ENCODE measurements at regions not wholly inside any gene's neighbourhood (a gene's known extent, or its start where the extent isn't known, plus 50 kb on each side); places are given as distances from the start of the nearest gene placed in this dataset.

DNA sequence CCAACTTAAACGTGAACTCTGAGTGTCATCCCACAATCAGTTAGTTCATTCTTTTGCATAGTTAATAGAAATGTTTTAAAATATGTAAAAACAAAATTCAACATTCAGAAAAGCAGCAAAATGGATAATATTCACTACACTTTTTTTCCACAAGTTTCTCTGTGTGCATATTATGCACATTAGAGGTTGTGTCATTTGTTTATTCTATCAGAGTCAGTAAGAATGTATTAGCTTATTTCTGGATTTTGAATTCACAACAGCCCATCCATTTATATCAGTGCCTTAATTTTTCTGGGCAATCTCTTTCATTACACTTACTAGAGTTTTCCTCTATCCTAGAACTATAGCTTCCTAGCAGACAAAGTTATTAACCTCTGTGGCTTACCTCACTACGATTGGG is 432.7 kb upstream of the SEMA3A start:
- H3K4me2 ChIP-seq (ENCODE audit: insufficient read depth, low read length, poor library complexity, severe bottlenecking): no peak overlapping the region
- no peak overlapping the region for H3K9ac ChIP-seq (ENCODE audit: low read depth, low read length, poor library complexity)
- no peak overlapping the region for H2BK120ac ChIP-seq (ENCODE audit: low read depth, low read length)
- H2BK12ac ChIP-seq (ENCODE audit: low read length): no peak overlapping the region
- no peaks in the 10 kb centered on the region for H3K4me1 ChIP-seq (ENCODE audit: control insufficient read depth in 2 of 2, insufficient read depth in 1 of 2, low read depth in 1 of 2, low read length in 2 of 2)
- no peak overlapping the region for H3K4me3 ChIP-seq (ENCODE audit: low read length in 2 of 2)
- H3K36me3 ChIP-seq (replicated peaks in 1 of 2; ENCODE audit: control insufficient read depth in 2 of 2, insufficient read depth in 2 of 2, low read length in 2 of 2): no peaks in the 10 kb centered on the region
- H3K27ac ChIP-seq (replicated peaks; ENCODE audit: low read length): no peak overlapping the region
- H3K14ac ChIP-seq (ENCODE audit: low read length): no peak overlapping the region
- H3K27me3 ChIP-seq (ENCODE audit: control insufficient read depth in 3 of 3, insufficient read depth in 3 of 3, low read depth in 1 of 3, low read length in 3 of 3): no peaks in the 10 kb centered on the region
- no peak overlapping the region for H4K91ac ChIP-seq (ENCODE audit: low read depth, low read length, poor library complexity)
- H3K9me3 ChIP-seq (replicated peaks in 1 of 2; ENCODE audit: control insufficient read depth in 2 of 2, insufficient read depth in 1 of 2, low read depth in 1 of 2, low read length in 2 of 2): peaks cover 2 to 9% of the 10 kb centered on the region in 2 donors
- WGBS, 2 donors (ENCODE audit: extremely low coverage in 2 of 2, insufficient read length in 2 of 2, insufficient replicate concordance in 1 of 2): no CpG with 5 or more reads among the region's 2 CpGs
- H4K8ac ChIP-seq (ENCODE audit: low read depth, low read length): no peak overlapping the region
- no peak overlapping the region for H3K18ac ChIP-seq (ENCODE audit: low read length)
- H2AK5ac ChIP-seq (ENCODE audit: low read depth, low read length): no peak overlapping the region
- H2AFZ ChIP-seq (ENCODE audit: low read length): no peak overlapping the region
- no peak overlapping the region for H2BK5ac ChIP-seq (ENCODE audit: low read length)
- DNase-seq (ENCODE audit: low spot score): no peak
- H3K4ac ChIP-seq (ENCODE audit: low read length): no peak overlapping the region
- no peak overlapping the region for H2BK15ac ChIP-seq (ENCODE audit: low read length)
- no peaks in the 10 kb centered on the region for H3K79me1 ChIP-seq (ENCODE audit: low read depth, low read length)
- no peak overlapping the region for H3K23ac ChIP-seq (ENCODE audit: low read depth, low read length, poor library complexity)

DNA sequence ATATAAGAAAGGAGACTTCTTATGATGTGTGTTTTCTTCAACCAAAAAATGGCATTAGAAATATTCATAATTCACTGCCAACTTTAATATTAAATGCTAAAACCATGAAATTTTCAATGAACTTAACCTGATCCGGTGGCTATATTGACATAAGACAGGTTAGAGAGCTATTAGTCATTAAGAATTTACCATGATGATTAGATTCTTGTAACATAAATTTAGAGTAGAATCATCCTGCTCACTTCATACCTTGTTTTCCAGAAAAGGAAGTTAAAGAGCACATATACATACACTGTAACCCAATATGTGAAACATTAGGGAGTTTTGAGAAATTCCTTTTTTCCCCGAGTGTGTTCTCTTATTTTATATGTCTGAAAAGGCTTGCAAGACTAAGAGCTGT is 430.3 kb upstream of the SEMA3A start:
- no peak overlapping the region for H3K14ac ChIP-seq (ENCODE audit: low read length)
- H3K79me1 ChIP-seq (ENCODE audit: low read depth, low read length): no peaks in the 10 kb centered on the region
- H3K18ac ChIP-seq (ENCODE audit: low read length): no peak overlapping the region
- no peak overlapping the region for H4K91ac ChIP-seq (ENCODE audit: low read depth, low read length, poor library complexity)
- H2BK15ac ChIP-seq (ENCODE audit: low read length): no peak overlapping the region
- no peaks in the 10 kb centered on the region for H3K9me3 ChIP-seq (replicated peaks in 1 of 2; ENCODE audit: control insufficient read depth in 2 of 2, insufficient read depth in 1 of 2, low read depth in 1 of 2, low read length in 2 of 2)
- no peak overlapping the region for H2BK5ac ChIP-seq (ENCODE audit: low read length)
- WGBS, 2 donors (ENCODE audit: extremely low coverage in 2 of 2, insufficient read length in 2 of 2, insufficient replicate concordance in 1 of 2): no CpG with 5 or more reads among the region's 2 CpGs
- H3K9ac ChIP-seq (ENCODE audit: low read depth, low read length, poor library complexity): no peak overlapping the region
- no peak overlapping the region for H3K4me3 ChIP-seq (ENCODE audit: low read length in 2 of 2)
- no peak overlapping the region for H2BK12ac ChIP-seq (ENCODE audit: low read length)
- no peak overlapping the region for H3K4ac ChIP-seq (ENCODE audit: low read length)
- H3K36me3 ChIP-seq (replicated peaks in 1 of 2; ENCODE audit: control insufficient read depth in 2 of 2, insufficient read depth in 2 of 2, low read length in 2 of 2): no peaks in the 10 kb centered on the region
- no peak overlapping the region for H2AFZ ChIP-seq (ENCODE audit: low read length)
- no peak overlapping the region for H4K8ac ChIP-seq (ENCODE audit: low read depth, low read length)
- H2AK5ac ChIP-seq (ENCODE audit: low read depth, low read length): no peak overlapping the region
- no peak overlapping the region for H2BK120ac ChIP-seq (ENCODE audit: low read depth, low read length)
- H3K27ac ChIP-seq (replicated peaks; ENCODE audit: low read length): no peak overlapping the region
- no peaks in the 10 kb centered on the region for H3K27me3 ChIP-seq (ENCODE audit: control insufficient read depth in 3 of 3, insufficient read depth in 3 of 3, low read depth in 1 of 3, low read length in 3 of 3)
- no peak overlapping the region for H3K4me2 ChIP-seq (ENCODE audit: insufficient read depth, low read length, poor library complexity, severe bottlenecking)
- DNase-seq (ENCODE audit: low spot score): no peak
- H3K4me1 ChIP-seq (ENCODE audit: control insufficient read depth in 2 of 2, insufficient read depth in 1 of 2, low read depth in 1 of 2, low read length in 2 of 2): no peaks in the 10 kb centered on the region
- H3K23ac ChIP-seq (ENCODE audit: low read depth, low read length, poor library complexity): no peak overlapping the region

GRCh38 chr7:84624527-84624926 is 429.9 kb upstream of the SEMA3A start:
- no peak overlapping the region for H4K91ac ChIP-seq (ENCODE audit: low read depth, low read length, poor library complexity)
- no peak overlapping the region for H3K9ac ChIP-seq (ENCODE audit: low read depth, low read length, poor library complexity)
- no peak overlapping the region for H2BK120ac ChIP-seq (ENCODE audit: low read depth, low read length)
- no peak overlapping the region for H2BK12ac ChIP-seq (ENCODE audit: low read length)
- no peak overlapping the region for H3K14ac ChIP-seq (ENCODE audit: low read length)
- DNase-seq (ENCODE audit: low spot score): no peak
- H3K27ac ChIP-seq (replicated peaks; ENCODE audit: low read length): no peak overlapping the region
- H3K36me3 ChIP-seq (replicated peaks in 1 of 2; ENCODE audit: control insufficient read depth in 2 of 2, insufficient read depth in 2 of 2, low read length in 2 of 2): no peaks in the 10 kb centered on the region
- no peak overlapping the region for H3K4me2 ChIP-seq (ENCODE audit: insufficient read depth, low read length, poor library complexity, severe bottlenecking)
- no peak overlapping the region for H3K4ac ChIP-seq (ENCODE audit: low read length)
- H3K4me3 ChIP-seq (ENCODE audit: low read length in 2 of 2): no peak overlapping the region
- H3K4me1 ChIP-seq (ENCODE audit: control insufficient read depth in 2 of 2, insufficient read depth in 1 of 2, low read depth in 1 of 2, low read length in 2 of 2): no peaks in the 10 kb centered on the region
- H3K9me3 ChIP-seq (replicated peaks in 1 of 2; ENCODE audit: control insufficient read depth in 2 of 2, insufficient read depth in 1 of 2, low read depth in 1 of 2, low read length in 2 of 2): no peaks in the 10 kb centered on the region
- no peak overlapping the region for H3K23ac ChIP-seq (ENCODE audit: low read depth, low read length, poor library complexity)
- H2AK5ac ChIP-seq (ENCODE audit: low read depth, low read length): no peak overlapping the region
- no peak overlapping the region for H2BK5ac ChIP-seq (ENCODE audit: low read length)
- no peaks in the 10 kb centered on the region for H3K27me3 ChIP-seq (ENCODE audit: control insufficient read depth in 3 of 3, insufficient read depth in 3 of 3, low read depth in 1 of 3, low read length in 3 of 3)
- no peak overlapping the region for H2AFZ ChIP-seq (ENCODE audit: low read length)
- H3K18ac ChIP-seq (ENCODE audit: low read length): no peak overlapping the region
- no peak overlapping the region for H4K8ac ChIP-seq (ENCODE audit: low read depth, low read length)
- H2BK15ac ChIP-seq (ENCODE audit: low read length): no peak overlapping the region
- no peaks in the 10 kb centered on the region for H3K79me1 ChIP-seq (ENCODE audit: low read depth, low read length)
- no CpG with 5 or more reads among the region's 1 CpG for WGBS, 2 donors (ENCODE audit: extremely low coverage in 2 of 2, insufficient read length in 2 of 2, insufficient replicate concordance in 1 of 2)

DNA sequence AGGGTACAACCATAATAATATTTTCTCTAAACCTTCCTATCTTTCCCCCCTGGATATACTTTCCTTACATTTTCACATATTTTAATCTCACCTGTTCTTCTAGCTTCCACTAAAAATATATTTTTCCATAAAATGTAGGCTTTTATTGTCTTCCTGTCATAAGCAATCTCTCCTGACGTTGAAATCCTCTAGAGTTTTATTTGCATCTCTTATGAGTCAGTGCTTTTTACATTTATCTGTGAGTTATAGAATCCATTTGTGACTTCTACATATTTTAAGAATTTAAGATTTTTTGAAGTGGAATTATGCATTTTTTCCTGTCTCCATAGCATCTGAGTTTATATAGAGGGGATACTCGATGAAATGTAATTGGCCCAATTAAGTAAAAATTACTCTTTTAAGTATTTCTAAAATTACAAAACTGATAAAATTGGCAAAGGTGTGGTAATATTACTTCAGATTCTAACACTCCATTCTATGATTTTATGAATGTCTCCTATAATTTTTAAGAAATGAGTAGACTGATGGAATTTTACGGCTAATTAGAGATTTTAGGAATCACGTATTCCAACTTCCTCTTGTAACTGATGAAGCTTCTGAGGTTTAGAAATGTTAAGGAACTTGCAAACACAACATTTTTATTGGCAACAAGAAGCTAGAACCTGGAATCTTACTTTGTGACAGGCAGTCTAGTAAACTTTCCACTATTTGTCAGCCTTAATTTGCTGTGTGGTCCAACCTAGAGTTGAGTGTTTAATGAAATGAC is 422.9 kb upstream of the SEMA3A start:
- Histone ChIP-seq H3K4ac (ENCODE audit: low read length) (no peak overlapping the region), H2BK12ac (ENCODE audit: low read length) (no peak overlapping the region), H4K91ac (ENCODE audit: low read depth, low read length, poor library complexity) (no peak overlapping the region), H3K9ac (ENCODE audit: low read depth, low read length, poor library complexity) (no peak overlapping the region), H2BK5ac (ENCODE audit: low read length) (no peak overlapping the region), H3K23ac (ENCODE audit: low read depth, low read length, poor library complexity) (no peak overlapping the region), H3K18ac (ENCODE audit: low read length) (no peak overlapping the region), H2AK5ac (ENCODE audit: low read depth, low read length) (no peak overlapping the region), H3K9me3 (replicated peaks in 1 of 2; ENCODE audit: control insufficient read depth in 2 of 2, insufficient read depth in 1 of 2, low read depth in 1 of 2, low read length in 2 of 2) (no peaks in the 10 kb centered on the region), H3K4me3 (ENCODE audit: low read length in 2 of 2) (no peak overlapping the region), H3K4me1 (ENCODE audit: control insufficient read depth in 2 of 2, insufficient read depth in 1 of 2, low read depth in 1 of 2, low read length in 2 of 2) (no peaks in the 10 kb centered on the region), H2AFZ (ENCODE audit: low read length) (no peak overlapping the region), H4K8ac (ENCODE audit: low read depth, low read length) (no peak overlapping the region), H3K27ac (replicated peaks; ENCODE audit: low read length) (no peak overlapping the region), H3K14ac (ENCODE audit: low read length) (no peak overlapping the region), H3K4me2 (ENCODE audit: insufficient read depth, low read length, poor library complexity, severe bottlenecking) (no peak overlapping the region), H3K79me1 (ENCODE audit: low read depth, low read length) (no peaks in the 10 kb centered on the region), H3K27me3 (ENCODE audit: control insufficient read depth in 3 of 3, insufficient read depth in 3 of 3, low read depth in 1 of 3, low read length in 3 of 3) (no peaks in the 10 kb centered on the region), H2BK120ac (ENCODE audit: low read depth, low read length) (no peak overlapping the region), H2BK15ac (ENCODE audit: low read length) (no peak overlapping the region), H3K36me3 (replicated peaks in 1 of 2; ENCODE audit: control insufficient read depth in 2 of 2, insufficient read depth in 2 of 2, low read length in 2 of 2) (no peaks in the 10 kb centered on the region)
- no peak for DNase-seq (ENCODE audit: low spot score)
- WGBS, 2 donors (ENCODE audit: extremely low coverage in 2 of 2, insufficient read length in 2 of 2, insufficient replicate concordance in 1 of 2): no CpG with 5 or more reads among the region's 4 CpGs

Measured in neuronal stem cell (in vitro differentiated cells).